ENCODE measurements at regions not wholly inside any gene's neighbourhood (a gene's known extent, or its start where the extent isn't known, plus 50 kb on each side); places are given as distances from the start of the nearest gene placed in this dataset. TPM values are rescaled to one million over a fixed set of nuclear protein-coding genes. Genes with fewer than 3 reads are reported as not detected.

- no peak for TF ChIP-seq CTCF (conservative IDR thresholded peaks at IDR 0.05; ENCODE audit: low read depth in 2 of 2)
- TF ChIP-seq POLR2AphosphoS5 (IDR thresholded peaks at IDR 0.05; ENCODE audit: low read depth), result no peak
These were observed 378.0 kb downstream of the CPXCR1 start (continued) for GRCh38 chrX:89124985-89125384.

Small RNA genes in the stretch of these regions (small RNA-seq; reads per million reads assigned to genes)
- not detected for gene AL731768.1 (ENCODE audit: low replicate concordance)

All from GM23338 (cell line).